ENCODE measurements at regions not wholly inside any gene's neighbourhood (a gene's known extent, or its start where the extent isn't known, plus 50 kb on each side); places are given as distances from the start of the nearest gene placed in this dataset.

- 88 to 97% (median 96%) methylated on average over 1 of the region's 1 CpG for WGBS, 3 donors
- no peak overlapping the region for H3K27ac ChIP-seq
- DNase-seq, result no peak
- H3K36me3 ChIP-seq, result no peaks in the 10 kb centered on the region
- H3K4me1 ChIP-seq (ENCODE audit: insufficient read depth), result no peaks in the 10 kb centered on the region
- no peak overlapping the region for H3K4me3 ChIP-seq
- no peaks in the 10 kb centered on the region for H3K9me3 ChIP-seq
- H3K27me3 ChIP-seq, result peaks cover 2% of the 10 kb centered on the region
- no peak for TF ChIP-seq CTCF (IDR thresholded peaks at IDR 0.05)
- no peak for TF ChIP-seq EP300 (IDR thresholded peaks at IDR 0.05)
- no peak for TF ChIP-seq POLR2A (IDR thresholded peaks at IDR 0.05)
- intact Hi-C loops (cut with DNase I), result no loop called here
These were observed 57.3 kb upstream of the SMIM30 start for GRCh38 chr7:113175525-113176104.

- TF ChIP-seq CTCF (IDR thresholded peaks at IDR 0.05) (no peak), POLR2A (IDR thresholded peaks at IDR 0.05) (no peak), EP300 (IDR thresholded peaks at IDR 0.05) (no peak)
- no peaks in the 10 kb centered on the region for H3K4me1 ChIP-seq (ENCODE audit: insufficient read depth)
- no peak for DNase-seq
- H3K27me3 ChIP-seq, result no peaks in the 10 kb centered on the region
- H3K27ac ChIP-seq, result no peak overlapping the region
- no peak overlapping the region for H3K4me3 ChIP-seq
- 90 to 95% (median 93%) methylated on average over 11 of the region's 11 CpGs for WGBS, 3 donors
- no peaks in the 10 kb centered on the region for H3K9me3 ChIP-seq
- H3K36me3 ChIP-seq, result no peaks in the 10 kb centered on the region
- intact Hi-C loops (cut with DNase I), result no loop called here
These were observed 54.4 kb upstream of the SMIM30 start for GRCh38 chr7:113172726-113173125.

GRCh38 chr7:113170591-113170990, 52.2 kb upstream of the SMIM30 start:
- no peaks in the 10 kb centered on the region for H3K36me3 ChIP-seq
- no peaks in the 10 kb centered on the region for H3K4me1 ChIP-seq (ENCODE audit: insufficient read depth)
- TF ChIP-seq EP300 (IDR thresholded peaks at IDR 0.05) (no peak), CTCF (IDR thresholded peaks at IDR 0.05) (no peak), POLR2A (IDR thresholded peaks at IDR 0.05) (no peak)
- H3K27me3 ChIP-seq, result no peaks in the 10 kb centered on the region
- intact Hi-C loops (cut with DNase I), result no loop called here
- H3K4me3 ChIP-seq, result no peak overlapping the region
- no peak overlapping the region for H3K27ac ChIP-seq
- no peak for DNase-seq
- H3K9me3 ChIP-seq, result no peaks in the 10 kb centered on the region
- WGBS, 3 donors, result 59 to 76% (median 69%) methylated on average over 3 of the region's 3 CpGs
